H1 (cell line): ENCODE measurements at regions not wholly inside any gene's neighbourhood (a gene's known extent, or its start where the extent isn't known, plus 50 kb on each side); places are given as distances from the start of the nearest gene placed in this dataset.

ENCODE experiments used
- ATF3 ChIP-seq: IDR thresholded peaks from 2 replicates; pipeline ENCODE4 v1.6.1; 2011; ENCODE audit warnings: low read depth, mild to moderate bottlenecking, low read length; ENCODE audit not compliant: insufficient read depth
- CHD7 ChIP-seq: fragments of 300-600 bp; sonication (generic); IDR thresholded peaks from 2 replicates; pipeline ENCODE4 v1.7.1; 2012; ENCODE audit warnings: low read length, moderate library complexity, mild to moderate bottlenecking, inconsistent platforms; ENCODE audit not compliant: insufficient replicate concordance
- MAX ChIP-seq: IDR thresholded peaks from 2 replicates; pipeline ENCODE4 v1.6.1; 2012; ENCODE audit warnings: inconsistent platforms
- POLR2AphosphoS5 ChIP-seq: IDR thresholded peaks from 2 replicates; pipeline ENCODE4 v1.6.1; 2011; ENCODE audit warnings: low read depth, low read length
- RBBP5 ChIP-seq: IDR thresholded peaks from 2 replicates; pipeline ENCODE4 v1.7.1; 2012; ENCODE audit warnings: low read depth, mild to moderate bottlenecking, inconsistent platforms, low read length, moderate library complexity, borderline replicate concordance
- TF ChIP-seq, protein P1 (sequence below), 3 experiments: IDR thresholded peaks; 1 replicate in 2 of 3; 2 replicates in 1 of 3; pipeline versions ENCODE4 v1.5.1 to v1.6.1; 2011; ENCODE audit warnings: low read length in 3 of 3, mild to moderate bottlenecking in 3 of 3, inconsistent platforms in 2 of 3, low read depth in 1 of 3, moderate library complexity in 1 of 3; ENCODE audit not compliant: insufficient read depth in 1 of 3; ENCODE audit errors: control extremely low read depth in 1 of 3

- TF ChIP-seq CHD7 (no peak), ATF3 (no peak), MAX (no peak), POLR2AphosphoS5 (no peak), RBBP5 (no peak)
- TF ChIP-seq, protein P1, sequence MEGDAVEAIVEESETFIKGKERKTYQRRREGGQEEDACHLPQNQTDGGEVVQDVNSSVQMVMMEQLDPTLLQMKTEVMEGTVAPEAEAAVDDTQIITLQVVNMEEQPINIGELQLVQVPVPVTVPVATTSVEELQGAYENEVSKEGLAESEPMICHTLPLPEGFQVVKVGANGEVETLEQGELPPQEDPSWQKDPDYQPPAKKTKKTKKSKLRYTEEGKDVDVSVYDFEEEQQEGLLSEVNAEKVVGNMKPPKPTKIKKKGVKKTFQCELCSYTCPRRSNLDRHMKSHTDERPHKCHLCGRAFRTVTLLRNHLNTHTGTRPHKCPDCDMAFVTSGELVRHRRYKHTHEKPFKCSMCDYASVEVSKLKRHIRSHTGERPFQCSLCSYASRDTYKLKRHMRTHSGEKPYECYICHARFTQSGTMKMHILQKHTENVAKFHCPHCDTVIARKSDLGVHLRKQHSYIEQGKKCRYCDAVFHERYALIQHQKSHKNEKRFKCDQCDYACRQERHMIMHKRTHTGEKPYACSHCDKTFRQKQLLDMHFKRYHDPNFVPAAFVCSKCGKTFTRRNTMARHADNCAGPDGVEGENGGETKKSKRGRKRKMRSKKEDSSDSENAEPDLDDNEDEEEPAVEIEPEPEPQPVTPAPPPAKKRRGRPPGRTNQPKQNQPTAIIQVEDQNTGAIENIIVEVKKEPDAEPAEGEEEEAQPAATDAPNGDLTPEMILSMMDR (IDR thresholded peaks at IDR 0.05; ENCODE audit: control extremely low read depth in 1 of 3, insufficient read depth in 1 of 3, low read depth in 1 of 3, low read length in 3 of 3), result no peak
These were observed 238.2 kb upstream of the INTU start (continued) for GRCh38 chr4:127394516-127394915.
